Esophagus squamous epithelium (tissue), 5 donors: ENCODE measurements at regions not wholly inside any gene's neighbourhood (a gene's known extent, or its start where the extent isn't known, plus 50 kb on each side); places are given as distances from the start of the nearest gene placed in this dataset.

Experiments
- DNase-seq: peaks from one replicate; lab custom pipeline; 2025; lab: John Stamatoyannopoulos, UW
- H3K27ac ChIP-seq, 4 donors: fragments of 200-600 bp; sonication (generic); one replicate each; pipeline ENCODE4 v1.5.1; 2016 to 2019; ENCODE audit warnings: mild to moderate bottlenecking in 1 of 4
- H3K27me3 ChIP-seq, 4 donors: fragments of 200-600 bp; sonication (generic); 1 replicate in 3 of 4; 2 replicates in 1 of 4; pipeline versions ENCODE4 v1.5.1 to v1.6.0; 2017 to 2021; ENCODE audit warnings: antibody characterized with exemption in 1 of 4
- H3K36me3 ChIP-seq, 3 donors: fragments of 200-600 bp; sonication (generic); one replicate each; pipeline ENCODE4 v1.5.1; 2016 to 2019
- H3K4me1 ChIP-seq, 3 donors: fragments of 200-600 bp; sonication (generic); one replicate each; pipeline ENCODE4 v1.5.1; 2017 to 2019
- H3K4me3 ChIP-seq, 4 donors: fragments of 200-600 bp; sonication (generic); 1 replicate in 3 of 4; 2 replicates in 1 of 4; pipeline ENCODE4 v1.5.1; 2016 to 2019; ENCODE audit warnings: mild to moderate bottlenecking in 2 of 4, moderate library complexity in 1 of 4
- H3K9me3 ChIP-seq, 3 donors: fragments of 200-600 bp; sonication (generic); one replicate each; pipeline ENCODE4 v1.5.1; 2016 to 2019
- CTCF ChIP-seq, 6 experiments: fragments of 450-650 bp in 4 of 6; fragments of 200-600 bp in 2 of 6; sonication (generic) in 2 of 6; IDR thresholded peaks; one replicate each; pipeline ENCODE4 v1.5.1; 2016 to 2019; ENCODE audit warnings: antibody characterized with exemption in 6 of 6, mild to moderate bottlenecking in 4 of 6, moderate library complexity in 4 of 6
- POLR2A ChIP-seq, 4 donors: fragments of 450-650 bp; IDR thresholded peaks; one replicate each; pipeline ENCODE4 v1.6.1; 2017; ENCODE audit warnings: antibody characterized with exemption in 4 of 4, mild to moderate bottlenecking in 4 of 4, moderate library complexity in 3 of 4
- WGBS, 2 donors: methylation state at CpG; one replicate each; pipeline ENCODE4 v1.1.5; 2018; 5-methylcytosine and 5-hydroxymethylcytosine counted together
- intact Hi-C: fragments of 100-400 bp; cut with DNase I; formaldehyde crosslinking; loops from one replicate; pipeline ENCODE4 v1.15.0; 2022
- donor health status: DM: yes; HTN: yes; CAD: no.

DNA sequence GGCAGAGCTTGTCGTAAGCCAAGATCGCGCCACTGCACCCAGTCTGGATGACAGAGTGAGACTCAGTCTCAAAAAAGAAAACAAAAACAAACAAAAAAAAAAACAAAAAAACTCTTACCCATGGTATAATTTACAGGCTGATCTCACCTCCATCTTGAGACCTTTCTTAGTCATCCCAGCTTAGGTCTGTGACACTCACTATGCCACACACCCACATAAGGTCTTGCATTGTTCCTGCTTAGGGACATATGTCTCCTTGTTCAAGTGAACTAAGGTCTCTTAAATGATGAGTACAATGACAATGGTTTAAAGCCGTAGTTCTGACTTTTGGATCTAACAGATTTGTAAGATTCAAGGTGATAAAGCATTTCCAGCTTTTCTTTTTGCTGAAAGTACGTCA lies 360.2 kb upstream of the ARHGEF26 start:
- Histone ChIP-seq H3K4me3 (no peak overlapping the region), H3K27me3 (no peaks in the 10 kb centered on the region), H3K9me3 (no peaks in the 10 kb centered on the region), H3K4me1 (peaks cover 0 to 16% (median 4%) of the 10 kb centered on the region in 3 donors), H3K36me3 (no peaks in the 10 kb centered on the region), H3K27ac (no peak overlapping the region)
- intact Hi-C loops, result loop anchor here (10.0 kb wide), 1 partner anchor 726 kb away; no protein-coding TSS in a partner anchor
- 78 to 87% methylated on average over 5 of the region's 5 CpGs for WGBS, 2 donors
- no peak for TF ChIP-seq CTCF (IDR thresholded peaks at IDR 0.05)
- no peak for TF ChIP-seq POLR2A (IDR thresholded peaks at IDR 0.05)
- DNase-seq, result no peak

GRCh38 chr3:153762411-153763235 lies 358.6 kb upstream of the ARHGEF26 start:
- Histone ChIP-seq H3K36me3 (no peaks in the 10 kb centered on the region), H3K4me1 (peaks cover 0 to 1% (median under 1%) of the 10 kb centered on the region in 3 donors), H3K4me3 (no peak overlapping the region), H3K27me3 (no peaks in the 10 kb centered on the region), H3K9me3 (no peaks in the 10 kb centered on the region), H3K27ac (no peak overlapping the region)
- TF ChIP-seq CTCF (IDR thresholded peaks at IDR 0.05) (no peak), POLR2A (IDR thresholded peaks at IDR 0.05) (no peak)
- intact Hi-C loops, result loop anchor here (10.0 kb wide), 1 partner anchor 728 kb away; no protein-coding TSS in a partner anchor
- 71 to 77% methylated on average over 6 of the region's 6 CpGs for WGBS, 2 donors
- no peak for DNase-seq

- Histone ChIP-seq H3K36me3 (no peaks in the 10 kb centered on the region), H3K27me3 (no peaks in the 10 kb centered on the region), H3K4me3 (no peak overlapping the region), H3K4me1 (peaks cover 0 to 25% (median 5%) of the 10 kb centered on the region in 3 donors), H3K9me3 (peaks cover 0 to 6% (median 0%) of the 10 kb centered on the region in 3 donors), H3K27ac (no peak overlapping the region)
- TF ChIP-seq CTCF (IDR thresholded peaks at IDR 0.05), result no peak
- TF ChIP-seq POLR2A (IDR thresholded peaks at IDR 0.05), result no peak
- intact Hi-C loops, result loop anchor here (10.0 kb wide), 1 partner anchor 733 kb away; no protein-coding TSS in a partner anchor
- no peak for DNase-seq
- 72 to 89% methylated on average over 6 to 7 of the region's 9 CpGs for WGBS, 2 donors
Measured at GRCh38 chr3:153767601-153768560, 353.3 kb upstream of the ARHGEF26 start.

GRCh38 chr3:153768561-153769469 lies 352.4 kb upstream of the ARHGEF26 start:
- DNase-seq, result no peak
- intact Hi-C loops, result loop anchor here (10.0 kb wide), 1 partner anchor 734 kb away; no protein-coding TSS in a partner anchor
- 50 to 100% methylated on average over 2 to 5 of the region's 5 CpGs for WGBS, 2 donors

More at GRCh38 chr3:153768561-153769469, 352.4 kb upstream of the ARHGEF26 start:
- Histone ChIP-seq H3K27me3 (no peaks in the 10 kb centered on the region), H3K36me3 (no peaks in the 10 kb centered on the region), H3K4me1 (peaks cover 0 to 25% (median 5%) of the 10 kb centered on the region in 3 donors), H3K4me3 (no peak overlapping the region), H3K27ac (no peak overlapping the region), H3K9me3 (peaks cover 0 to 6% (median 0%) of the 10 kb centered on the region in 3 donors)
- TF ChIP-seq POLR2A (IDR thresholded peaks at IDR 0.05) (no peak), CTCF (IDR thresholded peaks at IDR 0.05) (peak; percentile 56 to 85 (median 78))
